GM19099 (cell line): ENCODE measurements at regions not wholly inside any gene's neighbourhood (a gene's known extent, or its start where the extent isn't known, plus 50 kb on each side); places are given as distances from the start of the nearest gene placed in this dataset.

Source experiments
- POLR2A ChIP-seq: IDR thresholded peaks from 3 replicates; pipeline ENCODE4 v1.6.1; 2011; ENCODE audit warnings: low read depth; ENCODE audit not compliant: insufficient read length; ENCODE audit errors: extremely low read depth

- TF ChIP-seq POLR2A: no peak
These were observed 55.1 kb upstream of the STARD13 start for GRCh38 chr13:33340631-33341030.

GRCh38 chr13:33341861-33342452 lies 56.4 kb upstream of the STARD13 start:
- TF ChIP-seq POLR2A: no peak

GRCh38 chr13:33345842-33346241 lies 60.3 kb upstream of the STARD13 start:
- no peak for TF ChIP-seq POLR2A

GRCh38 chr13:33347861-33348260 lies 62.3 kb upstream of the STARD13 start:
- TF ChIP-seq POLR2A: no peak

GRCh38 chr13:33348366-33348765 lies 62.8 kb upstream of the STARD13 start:
- no peak for TF ChIP-seq POLR2A

- TF ChIP-seq POLR2A: no peak
These were observed 63.9 kb upstream of the STARD13 start for GRCh38 chr13:33349288-33349985.

GRCh38 chr13:33349986-33350826 lies 64.7 kb upstream of the STARD13 start:
- TF ChIP-seq POLR2A: no peak

GRCh38 chr13:33351319-33351718 lies 65.8 kb upstream of the STARD13 start:
- TF ChIP-seq POLR2A: no peak

GRCh38 chr13:33352041-33352440 lies 66.5 kb upstream of the STARD13 start:
- TF ChIP-seq POLR2A: no peak

- no peak for TF ChIP-seq POLR2A
These were observed 67.0 kb upstream of the STARD13 start for GRCh38 chr13:33352526-33352925.

- no peak for TF ChIP-seq POLR2A
These were observed 67.7 kb upstream of the STARD13 start for GRCh38 chr13:33353210-33353609.

- TF ChIP-seq POLR2A: no peak
These were observed 68.1 kb upstream of the STARD13 start for GRCh38 chr13:33353646-33354045.

GRCh38 chr13:33355201-33355895 lies 69.8 kb upstream of the STARD13 start:
- TF ChIP-seq POLR2A: no peak

- TF ChIP-seq POLR2A: no peak
These were observed 77.6 kb upstream of the STARD13 start for GRCh38 chr13:33362986-33363727.
